ENCODE measurements at regions not wholly inside any gene's neighbourhood (a gene's known extent, or its start where the extent isn't known, plus 50 kb on each side); places are given as distances from the start of the nearest gene placed in this dataset.
A peak's percentile ranks its signal among the peaks of the same experiment; 100 is the strongest.

- H3K36me3 ChIP-seq (ENCODE audit: control insufficient read depth, insufficient read depth, low read length) = no peaks in the 10 kb centered on the region
- H3K9ac ChIP-seq (ENCODE audit: low read depth, low read length) = no peak overlapping the region
- no peaks in the 10 kb centered on the region for H3K4me1 ChIP-seq (ENCODE audit: control insufficient read depth, insufficient read depth, low read length)
- H3K56ac ChIP-seq (ENCODE audit: extremely low read depth, insufficient read depth, low read length) = no peak overlapping the region
- dilution Hi-C loops (cut with HindIII; ENCODE audit: low sequenced_read_pairs, unreplicated experiment) = no loop called here
- H4K5ac ChIP-seq (ENCODE audit: low read depth, low read length) = no peak overlapping the region
- in situ Hi-C loops (cut with MboI; ENCODE audit: low sequenced_read_pairs) = no loop called here
- H2BK120ac ChIP-seq (ENCODE audit: low read depth, low read length) = no peak overlapping the region
- no peaks in the 10 kb centered on the region for H4K20me1 ChIP-seq (ENCODE audit: insufficient read depth, low read length)
- no CpG with 5 or more reads among the region's 9 CpGs for WGBS, 2 experiments (ENCODE audit: extremely low coverage in 2 of 2, insufficient read length in 1 of 2)
- ATAC-seq (ENCODE audit: low read depth) = no peak
- BruUV-seq (replicated peaks) = no TSS peak
- intact Hi-C loops (cut with micrococcal nuclease) = no loop called here
- H3K18ac ChIP-seq (ENCODE audit: low read depth, low read length) = no peak overlapping the region
- no peaks in the 10 kb centered on the region for H3K9me3 ChIP-seq (ENCODE audit: control insufficient read depth, insufficient read depth, low read length)
- H4K91ac ChIP-seq (ENCODE audit: insufficient read depth, low read depth, low read length) = no peak overlapping the region
- TF ChIP-seq FOS (IDR thresholded peaks at IDR 0.05; ENCODE audit: low read depth, low read length) (no peak), POLR2A (IDR thresholded peaks at IDR 0.05; ENCODE audit: low read depth, low read length) (no peak), CEBPB (IDR thresholded peaks at IDR 0.05; ENCODE audit: low read depth, low read length) (no peak), MXI1 (IDR thresholded peaks at IDR 0.05; ENCODE audit: borderline replicate concordance, low read depth, low read length) (no peak), SMC3 (IDR thresholded peaks at IDR 0.05; ENCODE audit: low read depth, low read length) (no peak), MAZ (IDR thresholded peaks at IDR 0.05; ENCODE audit: borderline replicate concordance, low read depth, low read length) (no peak), CHD1 (IDR thresholded peaks at IDR 0.05; ENCODE audit: low read depth, low read length) (no peak), RAD21 (IDR thresholded peaks at IDR 0.05; ENCODE audit: low read length) (no peak), NFE2L2 (IDR thresholded peaks at IDR 0.05; ENCODE audit: low read depth, low read length) (no peak), MAFK (IDR thresholded peaks at IDR 0.05; ENCODE audit: low read depth, low read length) (no peak), BHLHE40 (IDR thresholded peaks at IDR 0.05; ENCODE audit: low read depth, low read length) (no peak), RFX5 (IDR thresholded peaks at IDR 0.05; ENCODE audit: low read depth, low read length) (no peak), RCOR1 (IDR thresholded peaks at IDR 0.05; ENCODE audit: insufficient replicate concordance, low read length) (no peak)
- TF ChIP-seq, protein P1, sequence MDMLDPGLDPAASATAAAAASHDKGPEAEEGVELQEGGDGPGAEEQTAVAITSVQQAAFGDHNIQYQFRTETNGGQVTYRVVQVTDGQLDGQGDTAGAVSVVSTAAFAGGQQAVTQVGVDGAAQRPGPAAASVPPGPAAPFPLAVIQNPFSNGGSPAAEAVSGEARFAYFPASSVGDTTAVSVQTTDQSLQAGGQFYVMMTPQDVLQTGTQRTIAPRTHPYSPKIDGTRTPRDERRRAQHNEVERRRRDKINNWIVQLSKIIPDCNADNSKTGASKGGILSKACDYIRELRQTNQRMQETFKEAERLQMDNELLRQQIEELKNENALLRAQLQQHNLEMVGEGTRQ (IDR thresholded peaks at IDR 0.05; ENCODE audit: low read depth, low read length) = no peak
- TF ChIP-seq, protein P2, sequence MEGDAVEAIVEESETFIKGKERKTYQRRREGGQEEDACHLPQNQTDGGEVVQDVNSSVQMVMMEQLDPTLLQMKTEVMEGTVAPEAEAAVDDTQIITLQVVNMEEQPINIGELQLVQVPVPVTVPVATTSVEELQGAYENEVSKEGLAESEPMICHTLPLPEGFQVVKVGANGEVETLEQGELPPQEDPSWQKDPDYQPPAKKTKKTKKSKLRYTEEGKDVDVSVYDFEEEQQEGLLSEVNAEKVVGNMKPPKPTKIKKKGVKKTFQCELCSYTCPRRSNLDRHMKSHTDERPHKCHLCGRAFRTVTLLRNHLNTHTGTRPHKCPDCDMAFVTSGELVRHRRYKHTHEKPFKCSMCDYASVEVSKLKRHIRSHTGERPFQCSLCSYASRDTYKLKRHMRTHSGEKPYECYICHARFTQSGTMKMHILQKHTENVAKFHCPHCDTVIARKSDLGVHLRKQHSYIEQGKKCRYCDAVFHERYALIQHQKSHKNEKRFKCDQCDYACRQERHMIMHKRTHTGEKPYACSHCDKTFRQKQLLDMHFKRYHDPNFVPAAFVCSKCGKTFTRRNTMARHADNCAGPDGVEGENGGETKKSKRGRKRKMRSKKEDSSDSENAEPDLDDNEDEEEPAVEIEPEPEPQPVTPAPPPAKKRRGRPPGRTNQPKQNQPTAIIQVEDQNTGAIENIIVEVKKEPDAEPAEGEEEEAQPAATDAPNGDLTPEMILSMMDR (conservative IDR thresholded peaks at IDR 0.05; ENCODE audit: low read depth, low read length) = no peak
- TF ChIP-seq, protein P3, sequence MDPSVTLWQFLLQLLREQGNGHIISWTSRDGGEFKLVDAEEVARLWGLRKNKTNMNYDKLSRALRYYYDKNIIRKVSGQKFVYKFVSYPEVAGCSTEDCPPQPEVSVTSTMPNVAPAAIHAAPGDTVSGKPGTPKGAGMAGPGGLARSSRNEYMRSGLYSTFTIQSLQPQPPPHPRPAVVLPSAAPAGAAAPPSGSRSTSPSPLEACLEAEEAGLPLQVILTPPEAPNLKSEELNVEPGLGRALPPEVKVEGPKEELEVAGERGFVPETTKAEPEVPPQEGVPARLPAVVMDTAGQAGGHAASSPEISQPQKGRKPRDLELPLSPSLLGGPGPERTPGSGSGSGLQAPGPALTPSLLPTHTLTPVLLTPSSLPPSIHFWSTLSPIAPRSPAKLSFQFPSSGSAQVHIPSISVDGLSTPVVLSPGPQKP (IDR thresholded peaks at IDR 0.05; ENCODE audit: borderline replicate concordance, low read depth, low read length) = no peak
- H4K8ac ChIP-seq (ENCODE audit: low read depth in 2 of 2, low read length in 2 of 2) = no peak overlapping the region
- no peak overlapping the region for H3K23ac ChIP-seq (ENCODE audit: low read depth, low read length)
- H2AK5ac ChIP-seq (ENCODE audit: low read depth, low read length) = no peak overlapping the region
- H3K27me3 ChIP-seq (ENCODE audit: control insufficient read depth, insufficient read depth, low read length) = no peaks in the 10 kb centered on the region
- H2AK9ac ChIP-seq (replicated peaks; ENCODE audit: low read depth, low read length, poor library complexity) = no peak overlapping the region
- no peak overlapping the region for H3K27ac ChIP-seq (ENCODE audit: insufficient read depth, low read length)
- no peak overlapping the region for H2BK15ac ChIP-seq (ENCODE audit: low read depth, low read length)
- H2BK20ac ChIP-seq (ENCODE audit: low read depth, low read length) = peak overlapping the region; percentile 24; the same call in 1 of the 2 replicates
- no peak overlapping the region for H2BK5ac ChIP-seq (ENCODE audit: low read depth, low read length, poor library complexity, severe bottlenecking)
- no peak overlapping the region for H3K4me3 ChIP-seq (ENCODE audit: insufficient read depth, low read depth, low read length)
- no peak overlapping the region for H3K4ac ChIP-seq (ENCODE audit: low read depth, low read length)
- ChIA-PET CTCF (no interaction called here), POLR2A (ENCODE audit: unreplicated experiment) (no interaction called here)
- H3K9me1 ChIP-seq (ENCODE audit: insufficient read depth, low read length) = peaks cover 2% of the 10 kb centered on the region; the same call in 1 of the 2 replicates
- no peaks in the 10 kb centered on the region for H3K79me1 ChIP-seq (ENCODE audit: low read depth in 1 of 2, low read length in 2 of 2)
- DNase-seq = no peak
- H3K4me2 ChIP-seq (ENCODE audit: low read depth, low read length) = no peak overlapping the region
- H2AFZ ChIP-seq (replicated peaks; ENCODE audit: low read length, poor library complexity) = no peak overlapping the region
- no peak overlapping the region; the same call in 1 of the 2 replicates for H3K14ac ChIP-seq (replicated peaks; ENCODE audit: low read depth, low read length)
These were observed 82.9 kb upstream of the RNF152 start for GRCh38 chr18:61975526-61976326.

All from IMR-90 (cell line).